Osteoblast (primary cell): ENCODE measurements at regions not wholly inside any gene's neighbourhood (a gene's known extent, or its start where the extent isn't known, plus 50 kb on each side); places are given as distances from the start of the nearest gene placed in this dataset.

Experiments
- DNase-seq: peaks from one replicate; pipeline ENCODE4 v3.0.0; 2011; ENCODE audit warnings: low spot score, mixed read lengths; ENCODE audit not compliant: insufficient read length; ENCODE audit errors: missing footprints
- H2AFZ ChIP-seq: 2 replicates; pipeline ENCODE4 v1.6.0; 2011; ENCODE audit warnings: mild to moderate bottlenecking, low read length
- H3K27ac ChIP-seq: 2 replicates; pipeline ENCODE4 v1.5.1; 2011; ENCODE audit warnings: mild to moderate bottlenecking, low read depth, low read length, moderate library complexity
- H3K27me3 ChIP-seq: 2 replicates; pipeline ENCODE4 v1.6.0; 2012; ENCODE audit warnings: mild to moderate bottlenecking, control low read depth, inconsistent platforms, low read length, moderate library complexity; ENCODE audit not compliant: insufficient read depth
- H3K36me3 ChIP-seq: 2 replicates; pipeline ENCODE4 v1.5.1; 2011; ENCODE audit warnings: mild to moderate bottlenecking, low read length, control low read depth, moderate library complexity; ENCODE audit not compliant: insufficient read depth
- H3K4me1 ChIP-seq: 2 replicates; pipeline ENCODE4 v1.5.1; 2011; ENCODE audit warnings: mild to moderate bottlenecking, low read length, control low read depth, moderate library complexity; ENCODE audit not compliant: insufficient read depth
- H3K4me2 ChIP-seq: 2 replicates; pipeline ENCODE4 v1.6.0; 2011; ENCODE audit warnings: mild to moderate bottlenecking, low read length; ENCODE audit not compliant: insufficient read depth
- H3K4me3 ChIP-seq: fragments of 200-600 bp; sonication (generic); 3 replicates; pipeline ENCODE4 v1.5.1; 2012; ENCODE audit warnings: mild to moderate bottlenecking, low read length, inconsistent platforms; ENCODE audit not compliant: insufficient read depth
- H3K79me2 ChIP-seq: 2 replicates; pipeline ENCODE4 v1.6.0; 2012; ENCODE audit warnings: mild to moderate bottlenecking, low read length, control low read depth, inconsistent platforms; ENCODE audit not compliant: insufficient read depth
- H3K9me3 ChIP-seq: 2 replicates; pipeline ENCODE4 v1.5.1; 2011; ENCODE audit warnings: low read depth, low read length, control low read depth
- H4K20me1 ChIP-seq: 2 replicates; pipeline ENCODE4 v1.6.0; 2012; ENCODE audit warnings: mild to moderate bottlenecking, low read length, control low read depth; ENCODE audit not compliant: insufficient read depth
- TF ChIP-seq, protein P1 (sequence below): IDR thresholded peaks from 2 replicates; pipeline ENCODE4 v1.5.1; 2011; ENCODE audit warnings: mild to moderate bottlenecking, low read depth, low read length, moderate library complexity; ENCODE audit errors: extremely low read depth

DNA sequence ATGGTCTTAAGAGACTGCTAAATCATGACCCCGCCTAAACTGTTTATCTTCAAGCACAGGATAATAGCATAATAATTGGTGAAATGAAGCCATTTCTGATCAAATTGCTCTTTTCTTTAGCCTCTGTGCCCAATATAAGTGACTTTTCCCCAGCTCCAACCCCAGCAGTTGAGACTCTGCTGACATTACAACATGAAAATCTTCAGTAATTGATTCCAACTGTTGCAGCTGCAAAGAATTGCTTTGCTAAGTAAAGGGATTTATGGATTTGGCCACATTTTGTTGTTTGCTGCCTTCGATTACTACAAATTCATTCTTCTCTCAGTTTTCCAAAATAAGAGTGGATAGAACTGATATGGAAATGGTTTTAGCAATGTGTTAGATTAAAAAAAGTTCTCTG, 576.7 kb upstream of the LRRC4C start:
- H3K4me1 ChIP-seq, result no peaks in the 10 kb centered on the region
- TF ChIP-seq, protein P1, sequence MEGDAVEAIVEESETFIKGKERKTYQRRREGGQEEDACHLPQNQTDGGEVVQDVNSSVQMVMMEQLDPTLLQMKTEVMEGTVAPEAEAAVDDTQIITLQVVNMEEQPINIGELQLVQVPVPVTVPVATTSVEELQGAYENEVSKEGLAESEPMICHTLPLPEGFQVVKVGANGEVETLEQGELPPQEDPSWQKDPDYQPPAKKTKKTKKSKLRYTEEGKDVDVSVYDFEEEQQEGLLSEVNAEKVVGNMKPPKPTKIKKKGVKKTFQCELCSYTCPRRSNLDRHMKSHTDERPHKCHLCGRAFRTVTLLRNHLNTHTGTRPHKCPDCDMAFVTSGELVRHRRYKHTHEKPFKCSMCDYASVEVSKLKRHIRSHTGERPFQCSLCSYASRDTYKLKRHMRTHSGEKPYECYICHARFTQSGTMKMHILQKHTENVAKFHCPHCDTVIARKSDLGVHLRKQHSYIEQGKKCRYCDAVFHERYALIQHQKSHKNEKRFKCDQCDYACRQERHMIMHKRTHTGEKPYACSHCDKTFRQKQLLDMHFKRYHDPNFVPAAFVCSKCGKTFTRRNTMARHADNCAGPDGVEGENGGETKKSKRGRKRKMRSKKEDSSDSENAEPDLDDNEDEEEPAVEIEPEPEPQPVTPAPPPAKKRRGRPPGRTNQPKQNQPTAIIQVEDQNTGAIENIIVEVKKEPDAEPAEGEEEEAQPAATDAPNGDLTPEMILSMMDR, result no peak
- H4K20me1 ChIP-seq, result no peaks in the 10 kb centered on the region
- H3K79me2 ChIP-seq, result no peaks in the 10 kb centered on the region
- H3K4me3 ChIP-seq, result no peak overlapping the region
- H3K9me3 ChIP-seq, result no peaks in the 10 kb centered on the region
- no peaks in the 10 kb centered on the region for H3K36me3 ChIP-seq
- no peaks in the 10 kb centered on the region for H3K27me3 ChIP-seq
- no peak for DNase-seq
- no peak overlapping the region for H3K27ac ChIP-seq
- no peak overlapping the region for H3K4me2 ChIP-seq
- no peak overlapping the region for H2AFZ ChIP-seq

DNA sequence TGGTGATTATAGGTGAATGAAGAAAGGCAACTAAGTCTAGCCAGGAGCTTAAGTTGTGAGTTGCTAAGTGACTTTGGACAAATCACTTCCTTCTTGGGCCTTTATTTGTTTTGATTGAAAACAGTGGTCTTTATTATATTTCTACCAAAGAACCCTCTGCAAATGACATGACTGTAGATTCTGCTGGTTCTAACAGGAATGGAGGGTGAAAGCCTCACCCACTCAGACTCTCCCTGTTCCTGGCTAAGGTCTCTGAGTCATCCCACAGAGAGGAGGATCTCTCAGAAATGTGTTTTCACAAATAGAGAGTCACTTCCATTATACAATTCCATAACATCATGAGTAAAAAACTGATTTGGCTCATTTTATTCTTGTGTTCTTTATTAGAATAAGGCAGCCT, 583.9 kb upstream of the LRRC4C start:
- Histone ChIP-seq H3K79me2 (no peaks in the 10 kb centered on the region), H3K9me3 (no peaks in the 10 kb centered on the region), H3K4me2 (no peak overlapping the region), H3K27ac (no peak overlapping the region), H2AFZ (no peak overlapping the region), H3K27me3 (no peaks in the 10 kb centered on the region), H3K36me3 (no peaks in the 10 kb centered on the region), H4K20me1 (no peaks in the 10 kb centered on the region), H3K4me3 (no peak overlapping the region), H3K4me1 (no peaks in the 10 kb centered on the region)
- TF ChIP-seq, protein P1, result no peak
- DNase-seq, result no peak

DNA sequence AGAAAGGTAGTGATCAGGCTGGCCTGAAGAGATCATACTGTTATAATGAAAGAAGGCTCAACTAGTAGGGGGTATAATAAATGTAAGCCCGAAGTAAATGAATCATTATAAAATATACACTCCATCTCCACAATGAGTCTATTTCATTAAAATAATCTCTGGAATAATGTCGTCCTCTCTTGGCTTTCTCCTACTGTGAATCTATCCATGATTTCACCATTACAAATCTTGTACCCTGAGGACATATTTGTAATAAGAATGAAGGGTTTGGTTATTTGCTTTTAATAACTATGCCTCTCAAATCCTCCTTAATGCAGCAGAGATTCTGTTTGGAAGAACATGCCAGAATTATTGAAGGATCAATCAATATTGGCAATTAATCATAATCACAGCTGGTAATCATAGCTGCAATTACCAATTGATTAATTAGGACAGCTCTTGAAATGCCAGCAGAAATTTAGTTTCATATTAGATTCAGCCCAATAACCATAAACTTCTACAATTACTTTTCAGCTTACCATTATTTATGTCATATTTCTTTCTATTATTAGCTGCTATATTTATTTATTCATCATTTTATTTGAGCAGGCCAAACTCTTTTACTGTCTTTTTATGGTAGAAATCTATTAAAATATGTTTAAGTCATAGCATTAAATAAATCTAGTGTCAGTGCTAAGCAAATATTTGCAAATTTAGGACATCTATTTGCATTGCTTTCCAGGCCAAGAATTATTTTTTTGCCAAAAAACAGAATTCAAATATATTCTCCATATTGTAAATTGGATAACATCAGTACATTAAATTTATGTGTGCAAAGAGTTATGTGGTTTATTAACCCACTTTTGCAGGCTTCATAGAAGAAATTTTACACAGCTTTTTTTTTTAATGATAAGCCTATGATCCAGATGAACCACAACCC, 588.4 kb upstream of the LRRC4C start:
- Histone ChIP-seq H3K4me1 (no peaks in the 10 kb centered on the region), H2AFZ (no peak overlapping the region), H3K27me3 (no peaks in the 10 kb centered on the region), H3K27ac (no peak overlapping the region), H3K4me3 (no peak overlapping the region), H3K9me3 (peaks cover 2% of the 10 kb centered on the region), H4K20me1 (no peaks in the 10 kb centered on the region), H3K36me3 (no peaks in the 10 kb centered on the region), H3K79me2 (no peaks in the 10 kb centered on the region), H3K4me2 (no peak overlapping the region)
- TF ChIP-seq, protein P1, result no peak
- no peak for DNase-seq

DNA sequence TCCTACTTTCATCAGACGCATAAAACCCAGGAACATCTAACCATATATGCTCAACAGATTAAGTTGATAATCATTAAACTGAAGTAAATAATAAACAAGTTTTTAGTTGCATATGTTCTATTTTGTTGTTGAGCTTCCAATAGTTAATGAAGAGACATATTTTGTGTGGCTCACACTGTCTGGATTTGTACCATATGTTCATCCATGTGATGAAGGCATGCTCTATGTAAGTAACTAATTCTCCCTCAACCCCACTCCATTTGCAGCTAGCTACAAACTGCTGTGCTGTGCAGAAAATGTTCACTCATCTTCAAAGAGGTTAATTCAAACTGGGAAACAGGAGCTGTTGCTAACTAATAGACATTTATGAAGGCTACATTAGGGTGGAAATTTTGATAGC, 589.7 kb upstream of the LRRC4C start:
- no peaks in the 10 kb centered on the region for H4K20me1 ChIP-seq
- no peaks in the 10 kb centered on the region for H3K79me2 ChIP-seq

More for the DNA sequence above, 589.7 kb upstream of the LRRC4C start:
- H2AFZ ChIP-seq, result no peak overlapping the region
- no peaks in the 10 kb centered on the region for H3K36me3 ChIP-seq
- H3K4me3 ChIP-seq, result no peak overlapping the region
- H3K27me3 ChIP-seq, result no peaks in the 10 kb centered on the region
- H3K4me1 ChIP-seq, result no peaks in the 10 kb centered on the region
- DNase-seq, result no peak
- H3K9me3 ChIP-seq, result peaks cover 2% of the 10 kb centered on the region
- H3K27ac ChIP-seq, result no peak overlapping the region
- no peak overlapping the region for H3K4me2 ChIP-seq
- TF ChIP-seq, protein P1, result no peak
